Breast epithelium (tissue), 3 donors: ENCODE measurements at regions not wholly inside any gene's neighbourhood (a gene's known extent, or its start where the extent isn't known, plus 50 kb on each side); places are given as distances from the start of the nearest gene placed in this dataset.

ENCODE experiments used
- CTCF ChIP-seq, 3 donors: fragments of 450-650 bp; IDR thresholded peaks; one replicate each; pipeline ENCODE4 v1.5.1; 2016 to 2017; ENCODE audit warnings: antibody characterized with exemption in 3 of 3, mild to moderate bottlenecking in 3 of 3, moderate library complexity in 3 of 3
- POLR2AphosphoS5 ChIP-seq, 3 donors: sonication (generic); formaldehyde crosslinking; IDR thresholded peaks; one replicate each; pipeline ENCODE4 v1.6.1; 2017; ENCODE audit warnings: antibody characterized with exemption in 3 of 3

- no peak for TF ChIP-seq POLR2AphosphoS5 (IDR thresholded peaks at IDR 0.05)
- no peak for TF ChIP-seq CTCF (IDR thresholded peaks at IDR 0.05)
These were observed 92.9 kb upstream of the FOXN3 start for GRCh38 chr14:89509891-89510290.
